ENCODE measurements at regions not wholly inside any gene's neighbourhood (a gene's known extent, or its start where the extent isn't known, plus 50 kb on each side); places are given as distances from the start of the nearest gene placed in this dataset.

DNA sequence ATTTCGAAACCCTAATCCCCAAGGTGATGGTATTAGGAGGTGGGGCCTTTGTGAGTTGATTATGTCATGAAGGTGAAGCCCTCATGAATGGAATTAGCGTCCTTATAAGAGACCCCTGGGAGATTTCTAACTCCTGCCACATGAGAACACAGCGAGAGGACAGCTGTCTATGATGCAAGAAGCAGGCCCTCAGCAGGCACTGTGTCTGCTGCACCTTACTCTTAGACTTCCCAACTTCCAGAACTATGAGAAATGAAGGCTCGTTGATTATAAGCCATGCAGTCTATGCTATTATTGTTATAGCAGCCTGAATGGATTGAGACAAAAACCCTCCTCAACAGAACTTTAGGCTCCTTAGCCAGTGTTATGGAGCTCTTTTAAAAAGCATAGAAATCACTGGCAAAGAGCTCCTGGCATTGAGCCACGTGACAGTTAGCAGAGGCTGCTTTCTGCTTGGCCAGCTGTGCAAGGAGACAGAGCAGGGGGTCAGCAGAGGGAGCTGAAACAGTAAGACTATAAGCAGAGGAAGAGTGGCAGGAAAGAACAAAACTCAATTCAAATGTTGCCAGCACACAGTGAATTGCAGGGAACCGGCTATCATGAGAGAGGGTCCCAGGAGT, 219.2 kb upstream of the FAT1 start:
- ATAC-seq: no peak
- TF ChIP-seq, protein P1, sequence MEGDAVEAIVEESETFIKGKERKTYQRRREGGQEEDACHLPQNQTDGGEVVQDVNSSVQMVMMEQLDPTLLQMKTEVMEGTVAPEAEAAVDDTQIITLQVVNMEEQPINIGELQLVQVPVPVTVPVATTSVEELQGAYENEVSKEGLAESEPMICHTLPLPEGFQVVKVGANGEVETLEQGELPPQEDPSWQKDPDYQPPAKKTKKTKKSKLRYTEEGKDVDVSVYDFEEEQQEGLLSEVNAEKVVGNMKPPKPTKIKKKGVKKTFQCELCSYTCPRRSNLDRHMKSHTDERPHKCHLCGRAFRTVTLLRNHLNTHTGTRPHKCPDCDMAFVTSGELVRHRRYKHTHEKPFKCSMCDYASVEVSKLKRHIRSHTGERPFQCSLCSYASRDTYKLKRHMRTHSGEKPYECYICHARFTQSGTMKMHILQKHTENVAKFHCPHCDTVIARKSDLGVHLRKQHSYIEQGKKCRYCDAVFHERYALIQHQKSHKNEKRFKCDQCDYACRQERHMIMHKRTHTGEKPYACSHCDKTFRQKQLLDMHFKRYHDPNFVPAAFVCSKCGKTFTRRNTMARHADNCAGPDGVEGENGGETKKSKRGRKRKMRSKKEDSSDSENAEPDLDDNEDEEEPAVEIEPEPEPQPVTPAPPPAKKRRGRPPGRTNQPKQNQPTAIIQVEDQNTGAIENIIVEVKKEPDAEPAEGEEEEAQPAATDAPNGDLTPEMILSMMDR (IDR thresholded peaks at IDR 0.05): no peak
- no peak overlapping the region for H3K4me3 ChIP-seq
- WGBS, 3 donors: 20 to 32% (median 23%) methylated on average over 6 of the region's 6 CpGs
- no peaks in the 10 kb centered on the region for H3K36me3 ChIP-seq (ENCODE audit: insufficient read depth in 1 of 2, low read depth in 1 of 2)
- DNase-seq: no peak
- no peaks in the 10 kb centered on the region for H3K27me3 ChIP-seq (ENCODE audit: insufficient read depth in 3 of 3, low read length in 2 of 3)
- intact Hi-C loops (cut with DNase I): no loop called here
- H3K27ac ChIP-seq: no peak overlapping the region
- no peaks in the 10 kb centered on the region for H3K9me3 ChIP-seq
- H3K4me1 ChIP-seq: no peaks in the 10 kb centered on the region

DNA sequence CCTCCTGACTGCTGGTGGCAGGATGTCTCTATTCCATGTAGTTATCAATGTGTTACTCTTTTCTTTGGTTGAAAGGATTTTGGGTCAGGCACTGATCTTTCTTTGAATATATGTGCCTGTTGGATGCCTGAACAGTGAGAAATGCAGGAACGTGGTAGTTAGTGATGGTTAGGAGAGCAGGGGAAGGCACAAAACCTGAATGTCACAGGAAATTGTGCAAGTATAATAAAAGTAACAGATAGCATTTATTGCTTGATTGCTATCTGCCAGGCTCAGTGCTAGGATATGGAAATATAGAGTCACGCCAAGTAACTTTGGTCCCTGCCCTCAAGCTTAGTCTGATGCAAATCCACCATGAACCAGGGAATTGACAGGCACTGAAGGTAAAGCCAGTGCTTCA, 219.8 kb upstream of the FAT1 start:
- no peaks in the 10 kb centered on the region for H3K36me3 ChIP-seq (ENCODE audit: insufficient read depth in 1 of 2, low read depth in 1 of 2)
- 59 to 81% (median 63%) methylated on average over 2 of the region's 2 CpGs for WGBS, 3 donors
- no peaks in the 10 kb centered on the region for H3K4me1 ChIP-seq
- no peak overlapping the region for H3K27ac ChIP-seq
- no peak for DNase-seq
- no peak overlapping the region for H3K4me3 ChIP-seq
- no peak for ATAC-seq
- H3K27me3 ChIP-seq (ENCODE audit: insufficient read depth in 3 of 3, low read length in 2 of 3): no peaks in the 10 kb centered on the region
- TF ChIP-seq, protein P1 (IDR thresholded peaks at IDR 0.05): no peak
- intact Hi-C loops (cut with DNase I): no loop called here
- no peaks in the 10 kb centered on the region for H3K9me3 ChIP-seq

DNA sequence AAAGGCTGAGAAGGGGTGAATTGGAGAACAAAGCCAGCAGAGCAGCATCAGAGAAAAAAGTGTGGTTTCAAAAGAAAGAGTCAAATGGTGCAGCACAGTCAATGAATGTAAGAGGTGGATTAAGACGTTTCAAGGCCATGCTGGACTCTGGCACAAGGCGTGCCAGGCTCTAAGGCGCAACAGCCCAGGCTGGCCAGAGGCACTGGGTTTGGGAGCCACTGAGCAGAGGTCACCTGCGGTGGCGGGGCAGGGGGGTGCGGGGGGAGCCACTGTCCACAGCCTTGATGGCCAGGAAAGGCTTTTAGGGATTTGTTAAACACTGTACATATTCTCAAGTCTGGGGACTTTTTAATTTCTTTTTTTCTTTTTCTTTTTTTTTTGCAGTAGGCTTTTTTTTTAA, 222.5 kb upstream of the FAT1 start:
- no peak for DNase-seq
- no peak overlapping the region for H3K27ac ChIP-seq
- no peak for ATAC-seq
- no peaks in the 10 kb centered on the region for H3K36me3 ChIP-seq (ENCODE audit: insufficient read depth in 1 of 2, low read depth in 1 of 2)
- no peaks in the 10 kb centered on the region for H3K9me3 ChIP-seq
- H3K27me3 ChIP-seq (ENCODE audit: insufficient read depth in 3 of 3, low read length in 2 of 3): no peaks in the 10 kb centered on the region
- H3K4me3 ChIP-seq: no peak overlapping the region
- TF ChIP-seq, protein P1 (IDR thresholded peaks at IDR 0.05): no peak
- WGBS, 3 donors: 57 to 76% (median 58%) methylated on average over 6 of the region's 6 CpGs
- H3K4me1 ChIP-seq: no peaks in the 10 kb centered on the region
- intact Hi-C loops (cut with DNase I): no loop called here

DNA sequence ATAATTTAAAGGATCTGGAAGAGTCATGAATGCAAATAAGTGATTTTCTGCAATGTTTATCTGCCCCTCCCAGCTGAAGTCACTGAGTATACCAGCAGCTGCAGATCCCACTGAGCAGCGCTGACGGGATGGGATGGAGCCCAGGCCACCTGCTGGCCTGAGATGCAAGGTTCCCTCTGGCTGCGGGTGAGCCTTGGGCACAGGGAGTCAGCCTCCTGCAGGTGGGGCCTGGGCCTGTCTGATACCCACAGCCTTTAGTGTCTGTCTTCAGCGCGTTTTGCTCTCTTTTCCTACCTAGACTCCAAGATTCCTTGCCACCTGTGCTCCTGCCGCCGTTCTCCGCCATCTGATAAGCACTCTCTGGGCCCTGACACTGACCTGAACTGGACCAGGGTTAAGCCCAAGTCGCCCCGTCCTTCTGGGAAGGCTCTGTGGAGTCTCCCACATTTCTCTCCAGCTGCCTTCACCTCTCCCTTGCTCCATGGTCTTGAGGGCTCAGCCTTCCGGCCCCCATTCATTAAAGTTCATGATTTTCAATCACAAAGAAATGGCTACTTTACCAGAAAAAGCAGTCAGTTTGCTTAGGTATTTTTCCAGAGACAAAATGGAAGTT, 223.1 kb upstream of the FAT1 start:
- Histone ChIP-seq H3K4me3 (no peak overlapping the region), H3K27me3 (ENCODE audit: insufficient read depth in 3 of 3, low read length in 2 of 3) (no peaks in the 10 kb centered on the region), H3K4me1 (no peaks in the 10 kb centered on the region), H3K36me3 (ENCODE audit: insufficient read depth in 1 of 2, low read depth in 1 of 2) (no peaks in the 10 kb centered on the region), H3K9me3 (no peaks in the 10 kb centered on the region), H3K27ac (no peak overlapping the region)
- ATAC-seq (no peak), DNase-seq (no peak)
- intact Hi-C loops (cut with DNase I): no loop called here
- TF ChIP-seq, protein P1 (IDR thresholded peaks at IDR 0.05): no peak
- 68 to 75% (median 75%) methylated on average over 11 of the region's 11 CpGs for WGBS, 3 donors

Data from psoas muscle (tissue), 7 donors.